ENCODE measurements at regions not wholly inside any gene's neighbourhood (a gene's known extent, or its start where the extent isn't known, plus 50 kb on each side); places are given as distances from the start of the nearest gene placed in this dataset.

DNA sequence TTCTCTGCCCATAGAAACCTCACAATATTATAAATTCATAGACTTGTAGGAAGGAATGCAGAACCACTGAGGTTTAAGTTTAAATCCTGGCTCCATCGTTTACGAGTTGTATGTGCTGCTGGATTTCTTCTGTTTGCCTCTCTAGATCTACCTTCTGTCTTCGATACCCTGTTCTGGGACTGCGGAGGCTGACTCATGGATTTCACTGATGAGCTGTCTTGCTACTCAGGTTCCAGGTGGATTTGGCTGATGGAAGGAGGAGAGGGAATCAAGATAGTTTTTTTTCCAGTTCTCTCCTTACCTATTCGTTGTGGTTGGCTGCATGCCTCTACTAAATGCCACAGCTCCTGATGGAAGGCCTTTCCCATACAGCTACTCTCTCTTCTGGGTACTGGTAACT lies 375.8 kb downstream of the REEP3 start:
- Mint-ChIP-seq H3K36me3 (ENCODE audit: insufficient read depth, unreplicated experiment) (no peaks in the 10 kb centered on the region), H3K9me3 (ENCODE audit: unreplicated experiment) (no peaks in the 10 kb centered on the region), H3K27ac (ENCODE audit: low read depth, unreplicated experiment) (no peak overlapping the region), H3K4me3 (ENCODE audit: unreplicated experiment) (no peak overlapping the region), H3K27me3 (ENCODE audit: insufficient read depth, unreplicated experiment) (peaks cover 12% of the 10 kb centered on the region), H3K4me1 (ENCODE audit: insufficient read depth, unreplicated experiment) (no peaks in the 10 kb centered on the region)
- BruUV-seq (replicated peaks) = no TSS peak
- intact Hi-C loops (cut with micrococcal nuclease) = no loop called here
- TF ChIP-seq, protein P1, sequence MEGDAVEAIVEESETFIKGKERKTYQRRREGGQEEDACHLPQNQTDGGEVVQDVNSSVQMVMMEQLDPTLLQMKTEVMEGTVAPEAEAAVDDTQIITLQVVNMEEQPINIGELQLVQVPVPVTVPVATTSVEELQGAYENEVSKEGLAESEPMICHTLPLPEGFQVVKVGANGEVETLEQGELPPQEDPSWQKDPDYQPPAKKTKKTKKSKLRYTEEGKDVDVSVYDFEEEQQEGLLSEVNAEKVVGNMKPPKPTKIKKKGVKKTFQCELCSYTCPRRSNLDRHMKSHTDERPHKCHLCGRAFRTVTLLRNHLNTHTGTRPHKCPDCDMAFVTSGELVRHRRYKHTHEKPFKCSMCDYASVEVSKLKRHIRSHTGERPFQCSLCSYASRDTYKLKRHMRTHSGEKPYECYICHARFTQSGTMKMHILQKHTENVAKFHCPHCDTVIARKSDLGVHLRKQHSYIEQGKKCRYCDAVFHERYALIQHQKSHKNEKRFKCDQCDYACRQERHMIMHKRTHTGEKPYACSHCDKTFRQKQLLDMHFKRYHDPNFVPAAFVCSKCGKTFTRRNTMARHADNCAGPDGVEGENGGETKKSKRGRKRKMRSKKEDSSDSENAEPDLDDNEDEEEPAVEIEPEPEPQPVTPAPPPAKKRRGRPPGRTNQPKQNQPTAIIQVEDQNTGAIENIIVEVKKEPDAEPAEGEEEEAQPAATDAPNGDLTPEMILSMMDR (IDR thresholded peaks at IDR 0.05; ENCODE audit: unreplicated experiment) = no peak
- ChIA-PET POLR2A (no interaction called here), CTCF (interaction anchor here (1.3 to 2.7 kb wide), 2 partner anchors 31 to 80 kb away, joined by 6 to 10 read pairs; no protein-coding TSS in a partner anchor)
- DNase-seq (ENCODE audit: unreplicated experiment) = no peak

DNA sequence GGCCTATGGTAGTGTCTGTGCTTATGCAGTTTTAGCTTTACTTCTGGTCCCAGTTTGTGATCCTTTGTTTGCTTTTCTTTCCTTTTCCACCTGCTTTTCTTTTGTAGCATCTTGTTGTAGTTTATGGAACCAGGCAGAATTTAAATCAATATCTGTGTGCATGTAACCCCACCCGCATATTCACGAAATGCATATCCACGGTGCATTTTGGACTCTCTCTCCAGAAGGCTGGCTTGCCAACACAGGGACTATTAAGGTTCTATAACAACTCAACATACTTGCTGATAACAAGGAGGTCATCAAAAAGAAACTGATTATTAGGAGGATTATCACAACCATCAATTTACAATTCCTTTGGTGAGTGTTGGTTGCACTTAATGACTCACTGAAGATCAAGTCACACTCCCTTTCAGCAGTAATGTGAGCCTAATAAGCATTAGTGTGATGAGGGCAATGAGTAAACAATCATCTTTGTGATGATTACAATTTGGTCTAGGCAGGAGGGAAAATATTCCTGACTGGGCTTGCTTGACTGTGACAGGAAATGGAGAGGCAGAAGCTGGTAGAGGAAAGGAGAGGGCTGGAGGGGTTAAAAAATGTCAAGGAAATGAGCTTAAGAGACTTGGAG lies 378.6 kb downstream of the REEP3 start:
- Mint-ChIP-seq H3K27ac (ENCODE audit: low read depth, unreplicated experiment) (no peak overlapping the region), H3K9me3 (ENCODE audit: unreplicated experiment) (no peaks in the 10 kb centered on the region), H3K4me1 (ENCODE audit: insufficient read depth, unreplicated experiment) (no peaks in the 10 kb centered on the region), H3K4me3 (ENCODE audit: unreplicated experiment) (no peak overlapping the region), H3K27me3 (ENCODE audit: insufficient read depth, unreplicated experiment) (no peaks in the 10 kb centered on the region), H3K36me3 (ENCODE audit: insufficient read depth, unreplicated experiment) (no peaks in the 10 kb centered on the region)
- CTCF ChIA-PET = interaction anchor here (0.6 kb wide), 1 partner anchor 16 kb away, joined by 3 read pairs; no protein-coding TSS in a partner anchor
- TF ChIP-seq, protein P1 (IDR thresholded peaks at IDR 0.05; ENCODE audit: unreplicated experiment) = no peak
- POLR2A ChIA-PET = interaction anchor here (0.5 kb wide), 1 partner anchor 138 kb away, joined by 3 read pairs; no protein-coding TSS in a partner anchor
- BruUV-seq (replicated peaks) = no TSS peak
- intact Hi-C loops (cut with micrococcal nuclease) = no loop called here
- DNase-seq (ENCODE audit: unreplicated experiment) = no peak

DNA sequence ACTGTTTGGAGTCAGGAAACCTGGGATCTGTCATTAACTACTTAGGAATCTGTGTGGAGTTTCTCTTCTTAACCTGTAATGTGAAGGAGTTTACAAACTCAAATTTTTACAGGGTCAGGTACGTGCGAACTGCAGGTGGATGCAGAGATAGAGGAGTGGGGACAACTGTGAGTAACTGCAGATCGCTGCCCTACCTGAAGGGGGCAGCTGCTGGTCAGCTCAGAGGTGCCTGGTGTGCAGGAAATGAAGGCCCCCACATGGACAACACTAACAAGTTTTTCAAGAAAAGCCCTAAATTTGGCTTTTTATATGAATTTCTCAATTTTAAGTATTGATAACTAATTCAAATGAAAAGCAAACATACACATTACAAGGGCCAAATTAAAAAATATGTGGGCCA lies 380.0 kb downstream of the REEP3 start:
- no peak overlapping the region for H3K27ac Mint-ChIP-seq (ENCODE audit: low read depth, unreplicated experiment)
- ChIA-PET CTCF (interaction anchor here (1.4 kb wide), 1 partner anchor 34 kb away, joined by 4 read pairs; no protein-coding TSS in a partner anchor), POLR2A (interaction anchor here (0.5 kb wide), 1 partner anchor 21 kb away, joined by 3 read pairs; no protein-coding TSS in a partner anchor)
- intact Hi-C loops (cut with micrococcal nuclease) = no loop called here
- no TSS peak for BruUV-seq (replicated peaks)
- no peaks in the 10 kb centered on the region for H3K27me3 Mint-ChIP-seq (ENCODE audit: insufficient read depth, unreplicated experiment)
- DNase-seq (ENCODE audit: unreplicated experiment) = no peak
- TF ChIP-seq, protein P1 (IDR thresholded peaks at IDR 0.05; ENCODE audit: unreplicated experiment) = peak; percentile 16
- H3K36me3 Mint-ChIP-seq (ENCODE audit: insufficient read depth, unreplicated experiment) = no peaks in the 10 kb centered on the region
- H3K4me1 Mint-ChIP-seq (ENCODE audit: insufficient read depth, unreplicated experiment) = no peaks in the 10 kb centered on the region
- no peak overlapping the region for H3K4me3 Mint-ChIP-seq (ENCODE audit: unreplicated experiment)
- H3K9me3 Mint-ChIP-seq (ENCODE audit: unreplicated experiment) = no peaks in the 10 kb centered on the region

DNA sequence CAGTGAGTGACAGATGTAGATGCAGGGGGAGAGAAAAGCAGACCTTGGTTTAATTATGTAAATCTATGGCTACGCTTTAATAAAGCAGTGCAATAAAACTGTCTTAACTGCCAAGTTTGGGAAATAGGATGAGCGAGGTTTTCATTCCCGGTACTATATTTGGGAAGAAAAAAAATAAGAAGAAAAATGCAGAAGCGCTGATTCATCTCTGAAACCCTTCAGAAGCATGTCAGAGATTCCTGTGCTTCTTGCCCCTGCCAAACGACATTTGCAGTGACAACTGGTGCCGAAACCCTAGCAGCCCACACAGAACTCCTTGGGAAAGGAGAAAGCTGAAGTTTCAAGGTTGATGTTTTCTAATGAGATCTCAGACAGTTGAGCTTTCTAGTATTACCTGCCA lies 380.7 kb downstream of the REEP3 start:
- Mint-ChIP-seq H3K27me3 (ENCODE audit: insufficient read depth, unreplicated experiment) (peaks cover 6% of the 10 kb centered on the region), H3K4me3 (ENCODE audit: unreplicated experiment) (no peak overlapping the region), H3K36me3 (ENCODE audit: insufficient read depth, unreplicated experiment) (no peaks in the 10 kb centered on the region), H3K27ac (ENCODE audit: low read depth, unreplicated experiment) (no peak overlapping the region), H3K9me3 (ENCODE audit: unreplicated experiment) (no peaks in the 10 kb centered on the region), H3K4me1 (ENCODE audit: insufficient read depth, unreplicated experiment) (no peaks in the 10 kb centered on the region)
- POLR2A ChIA-PET = no interaction called here
- intact Hi-C loops (cut with micrococcal nuclease) = no loop called here
- BruUV-seq (replicated peaks) = no TSS peak
- CTCF ChIA-PET = interaction anchor here (0.9 to 1.4 kb wide), 2 partner anchors 9 to 35 kb away, joined by 3 to 4 read pairs; no protein-coding TSS in a partner anchor
- TF ChIP-seq, protein P1 (IDR thresholded peaks at IDR 0.05; ENCODE audit: unreplicated experiment) = no peak
- no peak for DNase-seq (ENCODE audit: unreplicated experiment)

Measured in MCF 10A (cell line).